T-helper 2 cell (primary cell): ENCODE measurements at regions not wholly inside any gene's neighbourhood (a gene's known extent, or its start where the extent isn't known, plus 50 kb on each side); places are given as distances from the start of the nearest gene placed in this dataset.

Experiments
- DNase-seq, 5 experiments: peaks; one replicate each; pipeline versions ENCODE4 v3.0.0 to v3.0.0-alpha.2; 2012 to 2022

DNA sequence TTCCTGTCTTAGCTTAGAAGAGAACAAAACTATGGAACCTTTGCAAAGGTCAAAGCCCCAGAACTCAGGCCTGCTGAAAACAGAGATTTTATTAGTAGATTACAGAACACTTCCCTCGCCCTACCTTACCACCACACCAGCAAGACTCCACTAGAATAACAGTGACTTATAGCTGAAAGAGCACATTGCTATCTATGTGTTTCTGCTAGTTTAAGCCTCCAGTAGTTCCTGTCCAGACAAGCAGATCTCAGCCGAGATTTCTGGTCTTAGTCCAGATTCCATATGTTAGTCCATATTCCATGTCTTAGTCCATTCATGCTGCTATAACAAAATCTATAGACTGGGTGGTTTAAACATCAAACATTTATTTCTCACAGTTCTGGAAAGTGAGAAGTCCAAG, 412.3 kb upstream of the ID4 start:
- DNase-seq: no peak

DNA sequence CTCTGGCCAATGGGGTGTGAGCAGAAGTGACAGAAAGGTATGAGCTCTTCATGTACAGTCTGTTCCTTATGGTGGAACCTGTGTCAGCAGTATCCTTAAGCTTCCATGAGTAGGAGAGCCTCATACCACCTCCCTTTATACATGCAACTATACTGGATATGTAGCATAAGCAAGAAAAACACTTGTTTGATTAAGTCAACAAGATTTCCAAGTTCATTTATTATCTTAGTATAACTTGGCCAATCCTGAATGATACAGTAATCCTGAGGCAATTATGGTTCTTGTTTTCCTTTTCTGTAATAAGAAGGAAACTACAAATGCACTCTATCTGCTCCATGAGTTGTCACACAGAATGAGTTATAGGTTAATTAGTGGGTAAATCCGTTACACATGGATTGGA, 409.6 kb upstream of the ID4 start:
- DNase-seq: no peak

DNA sequence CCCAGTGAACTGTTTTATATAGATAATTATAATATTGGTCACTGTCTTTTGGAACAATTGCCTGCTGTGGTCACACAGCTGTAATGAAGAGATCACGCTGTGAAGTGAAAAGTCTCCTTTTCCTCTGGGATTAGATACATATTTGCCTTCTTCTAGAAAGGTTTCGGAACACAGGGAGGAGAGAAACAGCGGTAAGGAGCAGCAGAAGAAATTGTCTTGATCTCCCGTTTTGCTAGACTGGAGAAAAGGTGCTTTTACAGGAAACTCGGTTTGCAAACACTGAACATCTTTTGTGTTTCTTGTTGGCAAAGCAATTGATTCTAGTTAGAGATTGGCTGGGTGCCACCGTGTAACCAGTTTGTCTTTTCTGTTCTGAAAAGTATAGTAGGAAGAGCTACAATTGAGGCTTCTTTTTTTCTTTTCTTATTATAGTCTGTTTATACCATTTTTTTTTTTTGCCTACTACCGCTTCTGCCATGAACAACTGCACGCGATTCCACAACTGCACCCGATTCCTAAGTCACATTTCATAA, 404.1 kb upstream of the ID4 start:
- no peak for DNase-seq

DNA sequence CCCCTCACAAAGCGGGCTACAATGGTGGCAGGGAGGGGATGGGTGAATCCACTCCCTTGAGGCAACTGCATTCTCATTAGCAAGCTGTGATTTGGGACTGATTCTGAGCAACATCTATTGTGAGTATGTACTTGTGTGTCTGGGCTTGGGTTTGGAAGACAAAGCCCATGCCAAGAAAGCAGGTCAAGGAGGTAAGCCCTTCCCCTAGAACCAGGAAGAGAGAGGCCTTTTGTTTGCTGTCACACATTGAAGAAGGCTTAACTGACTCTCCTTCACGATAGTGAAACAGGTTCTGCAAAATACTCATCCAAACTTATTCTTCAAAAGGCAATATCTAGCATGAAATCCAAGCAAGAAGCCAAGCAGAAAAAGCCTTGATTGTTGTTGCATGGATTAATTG, 403.1 kb upstream of the ID4 start:
- no peak for DNase-seq

DNA sequence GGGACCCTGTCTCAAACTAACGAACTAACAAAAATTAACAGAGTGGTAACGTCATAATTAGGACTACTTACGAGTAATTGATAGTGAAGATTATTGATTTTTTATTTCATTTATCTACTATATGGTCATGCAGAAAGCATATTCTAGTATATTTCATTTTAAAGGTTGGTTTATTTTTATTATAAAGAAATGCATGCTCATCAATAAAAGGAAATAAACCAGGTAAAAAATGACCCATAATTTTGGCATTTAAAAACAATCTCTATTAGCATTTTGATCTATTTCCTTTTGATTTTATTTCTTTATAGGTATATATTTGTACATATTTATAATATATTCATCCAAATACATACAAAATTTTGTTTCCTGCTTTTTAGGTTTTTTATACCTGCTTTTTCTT, 401.4 kb upstream of the ID4 start:
- no peak for DNase-seq

DNA sequence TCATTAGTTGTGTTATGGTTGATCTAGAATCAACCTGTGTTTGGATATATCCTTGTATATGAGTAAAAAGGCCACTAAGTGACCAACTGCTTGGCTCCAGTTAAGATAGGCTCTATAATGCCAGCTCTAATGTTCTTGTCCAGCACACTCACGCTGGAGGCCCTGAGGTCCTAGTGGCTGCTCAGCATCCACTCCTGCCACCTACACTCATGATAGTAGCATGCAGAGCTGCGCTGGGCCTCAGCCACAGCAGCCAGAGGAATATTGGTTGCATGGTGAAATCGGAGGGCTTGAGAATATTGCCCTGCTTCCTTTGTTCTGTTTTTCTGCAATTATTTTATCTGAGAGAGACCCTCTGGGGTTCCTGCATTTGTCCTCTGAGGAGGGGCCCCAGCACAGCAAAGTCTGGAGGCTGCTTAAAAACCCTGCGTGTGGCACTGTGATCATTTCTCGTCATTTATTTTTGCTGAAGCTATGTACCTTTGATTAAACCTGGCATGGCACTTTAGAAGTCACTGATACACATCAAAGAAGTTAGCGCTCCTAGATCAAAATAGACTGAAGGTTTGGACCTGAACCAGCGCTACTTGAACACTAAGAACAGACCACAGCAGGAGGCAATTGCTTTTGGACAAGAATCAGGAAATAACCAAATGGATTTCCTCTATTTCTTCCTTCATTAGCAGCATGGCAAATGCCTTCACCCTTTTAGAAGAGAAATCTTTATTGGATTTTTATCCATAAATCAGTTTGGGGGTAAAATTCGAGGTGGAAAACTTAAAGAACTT, 398.4 kb upstream of the ID4 start:
- DNase-seq: no peak

DNA sequence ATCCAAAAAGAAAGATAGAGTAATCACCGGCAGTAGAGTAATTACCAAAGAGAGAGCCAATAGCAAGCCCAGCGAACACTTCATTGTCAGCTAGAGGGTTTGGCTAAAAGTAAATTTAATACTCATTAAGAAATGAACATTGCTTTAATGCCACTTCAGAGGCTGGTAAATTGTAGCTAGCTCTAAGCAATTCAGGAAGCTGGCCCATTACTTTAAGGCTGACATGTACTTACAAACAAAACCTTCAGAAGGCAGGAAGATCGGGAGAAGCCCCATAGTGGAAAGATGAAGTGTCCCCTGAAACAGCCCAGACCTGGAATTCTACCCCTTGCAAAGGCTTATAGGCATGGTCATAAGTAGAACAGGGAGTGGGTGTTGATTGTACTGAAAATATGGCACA, 396.6 kb upstream of the ID4 start:
- DNase-seq: no peak

DNA sequence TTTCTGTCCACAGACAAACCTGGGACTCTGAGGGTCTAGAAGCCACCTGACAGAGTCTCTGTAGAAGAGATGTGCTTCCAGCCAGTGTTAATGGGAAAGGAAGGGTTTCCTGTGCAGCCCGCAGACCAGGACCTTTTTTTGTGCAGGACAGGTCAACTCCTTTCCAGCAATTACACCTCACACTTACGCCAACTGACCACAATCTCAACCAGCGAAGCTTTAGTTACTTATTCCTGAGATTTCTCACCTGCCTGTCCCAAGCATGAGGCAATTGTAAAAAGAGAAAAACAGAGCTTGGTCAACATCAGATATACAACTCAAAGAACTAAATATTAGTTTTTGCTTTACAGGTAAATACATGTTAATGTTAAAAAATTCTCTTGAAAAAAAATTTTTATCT, 393.8 kb upstream of the ID4 start:
- no peak for DNase-seq

DNA sequence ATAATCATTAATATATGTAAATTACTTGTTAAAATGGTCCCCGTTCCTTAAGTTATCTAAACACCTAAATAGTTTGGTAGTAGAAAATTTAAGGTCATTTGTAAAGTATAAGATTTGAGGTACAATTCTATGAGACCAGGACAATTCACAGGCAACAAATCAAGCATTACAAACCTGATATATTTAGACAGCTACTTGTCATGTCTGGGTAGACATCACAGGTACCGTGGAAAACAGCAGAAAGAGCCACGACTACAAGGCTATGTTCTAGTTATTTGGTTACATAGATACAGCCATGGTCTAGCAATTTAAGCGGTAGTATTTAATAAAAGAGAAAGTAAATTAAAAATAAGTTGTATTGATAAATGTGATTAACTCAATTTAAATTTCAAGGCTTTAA, 393.1 kb upstream of the ID4 start:
- no peak for DNase-seq

DNA sequence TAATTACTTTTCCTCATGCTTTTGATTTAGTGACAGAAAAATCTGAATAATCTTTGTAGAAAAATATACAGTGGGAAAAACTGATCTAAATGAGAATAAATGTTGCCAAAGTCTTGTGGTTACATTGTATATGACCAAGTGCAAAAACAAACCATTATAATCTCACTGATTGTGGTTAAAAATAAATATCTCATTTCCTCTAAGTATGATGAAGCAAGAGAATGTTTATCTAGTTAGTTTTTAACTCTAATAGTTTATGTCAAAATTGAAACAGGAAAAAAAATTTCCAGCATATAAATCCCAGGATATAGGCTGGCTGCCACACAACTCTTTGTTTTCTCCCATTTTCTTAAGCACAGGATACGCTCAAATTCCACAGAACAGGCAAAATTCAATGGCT, 392.7 kb upstream of the ID4 start:
- no peak for DNase-seq

DNA sequence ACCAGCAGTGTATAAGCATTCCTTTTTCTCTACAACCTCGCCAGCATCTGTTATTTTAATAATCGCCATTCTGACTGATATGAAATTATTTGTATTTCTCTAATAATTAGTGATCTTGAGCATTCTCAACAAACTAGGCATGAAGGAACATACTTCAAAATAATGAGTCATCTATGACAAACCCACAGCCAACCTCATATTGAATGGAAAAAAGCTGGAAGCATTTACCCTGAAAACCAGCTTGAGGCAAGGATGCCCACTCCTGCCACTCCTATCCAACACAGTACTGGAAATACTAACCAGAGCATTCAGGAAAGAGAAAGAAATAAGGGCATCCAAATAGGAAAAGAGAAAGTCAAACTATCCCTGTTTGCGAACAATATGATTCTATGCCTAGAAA, 390.6 kb upstream of the ID4 start:
- no peak for DNase-seq

DNA sequence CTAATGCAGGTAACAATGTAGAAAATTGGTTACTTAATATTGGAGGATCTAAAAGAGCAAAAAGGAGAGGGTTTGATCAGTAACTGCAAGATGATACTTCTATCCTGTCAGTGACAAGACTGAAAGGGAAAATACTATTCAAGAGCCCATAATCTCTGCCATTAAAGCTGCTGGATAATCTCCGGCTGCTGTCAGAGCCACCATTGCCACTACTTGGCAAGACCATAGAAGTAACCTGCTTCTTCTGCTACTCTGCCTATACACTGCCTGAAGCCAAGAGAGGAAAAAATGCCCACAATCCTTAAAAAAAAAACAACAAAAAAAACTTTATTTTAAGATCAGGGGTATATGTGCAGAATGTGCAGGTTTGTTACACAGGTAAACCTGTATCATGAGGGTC, 386.5 kb upstream of the ID4 start:
- no peak for DNase-seq

DNA sequence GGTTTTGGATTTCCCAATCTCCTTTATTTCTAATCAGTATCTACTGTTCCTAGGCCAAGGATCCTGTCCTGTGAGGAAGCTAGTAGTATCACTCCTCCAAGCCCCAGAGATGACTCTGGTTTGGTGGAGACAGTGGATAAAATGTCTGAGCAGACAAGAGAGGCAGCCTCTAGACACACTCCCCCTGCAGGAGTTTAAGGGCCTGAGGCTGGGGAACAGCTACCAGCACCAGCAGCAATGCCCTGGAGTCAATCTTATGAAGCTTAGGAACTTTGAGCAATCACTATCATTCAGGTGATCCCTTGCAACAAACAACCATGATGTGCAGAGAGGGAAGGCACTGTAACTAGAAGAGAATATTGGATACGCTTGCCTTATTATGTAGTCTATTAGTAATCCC, 384.7 kb upstream of the ID4 start:
- DNase-seq: no peak

DNA sequence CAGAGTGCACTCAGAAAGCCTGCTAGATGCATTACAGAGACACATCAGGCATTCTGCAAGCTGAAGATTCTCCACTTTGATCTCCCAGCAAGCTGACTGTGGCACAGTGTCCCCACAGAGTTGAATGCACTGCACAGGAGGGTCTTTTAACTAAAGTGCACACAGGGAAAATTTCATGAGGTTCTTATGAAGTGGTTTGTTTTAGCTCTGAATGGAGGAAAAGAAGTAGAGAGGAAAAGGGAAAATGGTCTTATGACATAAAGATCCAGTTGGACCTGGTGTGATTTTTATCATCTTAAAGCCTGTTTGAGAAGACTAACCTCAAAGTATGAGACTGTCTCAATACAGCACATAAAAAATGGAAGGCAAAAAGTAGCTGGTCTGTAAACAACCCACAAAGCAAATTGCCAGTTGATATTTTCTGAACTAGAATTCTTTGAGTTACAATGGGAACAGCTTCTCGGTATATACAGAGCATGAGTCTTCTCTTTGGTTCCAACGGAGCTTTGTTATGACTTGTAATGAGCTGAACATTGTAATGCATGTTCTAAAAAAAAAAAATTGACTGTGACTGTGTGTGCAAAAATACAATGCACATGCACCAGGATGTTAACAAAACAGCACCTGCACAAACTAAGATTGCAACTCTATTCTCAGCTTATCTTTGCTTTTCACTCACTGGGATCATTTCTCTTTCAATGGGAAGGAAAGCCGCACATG, 383.0 kb upstream of the ID4 start:
- DNase-seq: no peak

DNA sequence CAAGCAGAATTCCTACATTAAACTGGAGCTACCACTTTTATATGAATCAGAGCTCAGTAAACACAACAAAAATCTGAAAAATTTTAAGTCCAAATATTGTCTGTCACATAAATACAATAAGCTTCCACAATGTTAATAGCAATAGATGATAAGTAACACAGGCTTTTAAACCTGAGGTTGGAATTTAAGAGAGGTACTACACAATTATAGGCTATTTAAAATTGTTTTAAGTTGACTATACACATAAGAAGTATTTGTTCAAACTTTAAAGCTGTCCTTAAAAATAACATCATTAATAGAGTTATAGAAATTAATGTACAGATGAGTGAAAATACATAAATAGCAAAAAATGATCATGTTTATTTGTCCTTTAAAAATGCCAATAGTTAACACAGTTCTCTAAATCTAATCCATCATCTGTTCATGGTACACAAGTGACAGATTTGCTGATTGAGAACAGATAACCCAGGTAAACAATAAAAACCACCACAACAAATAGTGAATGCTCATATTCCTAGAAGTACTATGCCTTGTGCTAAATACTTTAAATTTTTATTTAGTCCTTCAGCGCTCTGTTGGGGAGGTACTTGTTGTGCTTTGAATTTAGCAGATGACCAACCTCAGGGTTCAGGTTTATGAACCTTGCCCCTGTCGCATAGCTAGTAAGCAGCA, 382.3 kb upstream of the ID4 start:
- DNase-seq: no peak

DNA sequence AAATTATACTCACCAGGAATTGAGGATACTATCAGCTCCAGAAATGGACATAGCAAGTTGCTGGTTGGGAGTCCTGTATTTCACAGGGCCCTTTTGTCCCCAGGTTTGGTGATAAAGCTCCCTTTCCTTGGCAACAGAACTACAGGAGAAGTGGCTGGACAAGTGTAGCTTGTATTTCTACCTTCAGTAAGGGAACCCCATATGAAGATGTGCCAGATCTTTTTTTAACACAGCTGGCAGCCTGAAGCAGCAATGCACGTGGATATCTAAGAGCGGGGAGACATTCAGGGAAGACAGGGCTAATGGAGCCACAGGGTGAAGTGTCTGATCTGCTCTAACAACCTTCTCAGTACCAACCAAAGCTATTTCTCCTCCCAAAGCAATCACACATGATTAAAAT, 373.9 kb upstream of the ID4 start:
- DNase-seq: no peak

DNA sequence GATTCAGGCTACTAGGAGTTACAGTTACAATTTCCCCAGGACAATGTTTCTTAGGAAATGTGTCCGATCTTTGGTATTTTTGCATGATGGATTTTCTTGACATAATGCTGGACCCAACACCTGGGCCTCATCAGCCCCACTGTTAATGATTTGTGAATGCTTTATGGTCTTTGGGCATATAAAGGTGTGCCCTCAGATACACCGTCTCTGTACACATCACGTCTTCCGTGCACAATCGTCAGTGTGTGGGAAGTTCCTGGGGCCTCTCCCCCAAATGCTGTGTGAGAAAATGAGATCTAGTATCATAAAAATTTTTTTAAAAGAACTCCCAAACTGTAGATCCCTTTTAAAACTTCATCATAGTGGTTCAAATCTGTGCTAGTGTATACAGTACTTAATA, 373.2 kb upstream of the ID4 start:
- no peak for DNase-seq

DNA sequence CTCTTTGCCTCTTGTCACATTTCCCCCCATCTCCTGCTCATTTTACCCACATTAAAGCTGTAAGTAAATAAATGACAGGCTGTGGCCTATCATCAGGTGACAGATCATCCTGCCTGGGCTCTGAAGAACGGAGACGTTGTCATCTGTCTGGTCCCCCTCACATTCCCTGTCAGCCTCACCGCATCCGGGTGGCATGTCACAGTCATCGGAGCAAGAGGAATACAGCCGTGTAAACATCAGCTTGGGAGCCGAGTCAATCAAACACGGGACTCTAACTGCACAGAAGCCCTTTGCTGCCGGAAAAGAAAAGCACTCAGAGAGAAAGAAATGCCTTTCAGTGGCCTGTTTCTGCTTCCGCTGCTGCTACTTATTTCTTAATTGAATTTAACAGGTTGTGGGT, 371.9 kb upstream of the ID4 start:
- DNase-seq: no peak

DNA sequence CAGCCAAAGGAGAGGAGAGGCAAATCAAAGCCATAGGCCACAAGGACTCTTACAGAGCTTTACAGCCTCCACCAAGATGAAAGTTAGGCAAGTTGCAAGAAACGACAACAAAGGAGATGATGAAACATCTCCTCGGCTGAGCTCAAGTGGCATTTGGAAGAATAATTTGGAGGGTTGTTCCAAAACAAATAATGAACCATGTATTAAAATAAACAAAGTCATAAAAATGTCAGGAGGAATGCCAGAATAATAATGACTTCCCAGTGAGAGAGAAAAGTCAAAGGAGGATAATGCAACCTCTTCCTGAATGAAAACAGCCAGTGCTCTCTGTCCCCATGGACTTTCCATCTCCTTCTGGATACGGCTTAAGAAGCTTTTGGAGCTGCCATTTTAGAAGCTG, 371.4 kb upstream of the ID4 start:
- no peak for DNase-seq

DNA sequence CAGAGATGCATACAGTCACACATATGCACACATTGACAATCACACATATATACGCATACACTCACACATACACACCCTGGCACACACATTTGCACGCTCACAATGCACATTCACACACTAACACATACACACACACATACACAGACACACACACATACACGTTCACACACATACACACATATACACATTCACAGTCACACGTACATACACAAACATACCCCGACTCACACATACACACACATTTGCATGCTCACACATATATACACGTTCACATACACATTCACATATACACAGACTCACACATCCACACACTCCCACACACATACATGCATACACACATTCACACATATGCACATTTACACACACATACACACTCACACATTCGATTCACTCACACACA, 366.8 kb upstream of the ID4 start:
- no peak for DNase-seq

DNA sequence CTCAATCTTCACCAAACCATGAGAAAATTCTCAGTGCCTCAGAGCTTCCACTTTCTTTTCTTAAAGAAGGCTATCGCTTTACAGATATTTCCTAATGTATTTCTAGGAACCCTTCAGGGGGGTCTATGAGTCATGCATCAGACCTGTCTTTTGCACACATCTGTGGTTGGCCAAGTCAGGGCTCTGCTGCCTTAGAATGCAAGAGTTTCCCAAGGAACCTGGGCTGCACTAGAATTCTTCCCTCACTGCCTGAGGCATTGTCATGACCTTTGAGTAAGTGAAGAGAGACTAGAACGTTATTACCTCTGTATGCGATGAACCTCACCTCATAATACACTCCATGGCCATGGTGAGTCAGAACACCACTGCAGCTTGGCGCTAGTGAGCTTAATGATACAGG, 365.0 kb upstream of the ID4 start:
- DNase-seq: no peak

DNA sequence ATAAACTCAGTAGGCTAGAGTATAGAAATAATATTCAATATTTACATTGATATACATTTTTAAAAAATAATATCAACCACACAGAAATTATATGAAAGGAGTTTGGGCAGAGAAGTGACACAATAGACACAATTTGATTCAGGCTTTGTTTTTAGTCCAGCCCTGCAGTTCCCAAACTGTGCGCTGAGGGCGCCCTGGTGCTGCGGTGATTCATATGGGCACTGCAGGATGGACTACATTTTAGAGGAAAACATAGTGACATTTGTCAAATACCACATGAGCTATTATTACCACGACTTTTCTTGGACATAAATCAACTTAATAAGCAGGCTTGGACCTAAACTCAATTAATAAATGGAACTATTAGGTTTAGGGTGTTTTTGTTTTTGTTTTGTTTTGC, 364.3 kb upstream of the ID4 start:
- DNase-seq: no peak

DNA sequence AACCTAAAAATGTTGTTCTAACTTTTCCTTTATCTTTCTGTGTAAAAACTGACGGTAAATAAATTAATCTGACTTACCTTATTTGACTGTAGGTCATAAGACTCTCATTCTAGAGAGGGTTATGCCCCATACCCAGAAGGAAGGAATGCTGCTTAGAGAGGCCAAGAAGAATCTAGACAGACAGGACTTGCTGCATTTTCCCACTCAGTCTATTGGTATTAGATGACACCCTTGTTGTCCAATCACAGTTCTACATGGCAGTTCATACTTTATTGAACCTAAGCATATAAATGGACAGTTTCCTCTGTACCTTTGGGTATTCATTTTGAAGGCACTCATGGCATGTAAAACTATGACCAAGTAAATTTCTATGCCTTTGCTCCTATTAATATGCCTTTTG, 359.6 kb upstream of the ID4 start:
- DNase-seq: no peak

DNA sequence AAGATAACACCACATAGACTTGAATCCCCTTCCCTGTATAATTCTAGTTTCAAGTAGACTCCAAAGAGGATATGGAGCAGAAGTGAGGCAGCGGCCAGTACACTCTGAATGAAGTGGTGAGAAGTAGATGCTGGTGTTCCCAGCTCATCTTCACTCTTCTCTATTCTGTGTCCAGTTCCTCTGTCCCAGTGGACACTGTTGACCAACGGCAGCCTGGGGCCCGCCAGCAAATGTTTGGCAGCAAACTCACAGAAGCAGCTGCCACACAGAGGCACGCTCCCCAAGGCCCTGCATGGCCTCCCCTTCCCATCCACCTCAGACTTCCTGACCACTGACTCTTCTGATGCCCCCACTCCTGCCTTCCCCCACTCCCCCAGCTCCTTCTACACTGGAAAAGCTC, 358.9 kb upstream of the ID4 start:
- DNase-seq: no peak
